Loucy (cell line): ENCODE measurements at regions not wholly inside any gene's neighbourhood (a gene's known extent, or its start where the extent isn't known, plus 50 kb on each side); places are given as distances from the start of the nearest gene placed in this dataset.

Source experiments
- EZH2phosphoT487 ChIP-seq: fragments of 200-600 bp; IDR thresholded peaks from 2 replicates; pipeline ENCODE4 v1.6.1; 2018; ENCODE audit warnings: antibody characterized with exemption, mild to moderate bottlenecking, moderate library complexity, borderline replicate concordance
- TF ChIP-seq, protein P1 (sequence below): fragments of 200-600 bp; sonication (generic); conservative IDR thresholded peaks from 2 replicates; pipeline ENCODE4 v1.5.1; 2014; ENCODE audit warnings: mild to moderate bottlenecking, antibody characterized with exemption, low read length

DNA sequence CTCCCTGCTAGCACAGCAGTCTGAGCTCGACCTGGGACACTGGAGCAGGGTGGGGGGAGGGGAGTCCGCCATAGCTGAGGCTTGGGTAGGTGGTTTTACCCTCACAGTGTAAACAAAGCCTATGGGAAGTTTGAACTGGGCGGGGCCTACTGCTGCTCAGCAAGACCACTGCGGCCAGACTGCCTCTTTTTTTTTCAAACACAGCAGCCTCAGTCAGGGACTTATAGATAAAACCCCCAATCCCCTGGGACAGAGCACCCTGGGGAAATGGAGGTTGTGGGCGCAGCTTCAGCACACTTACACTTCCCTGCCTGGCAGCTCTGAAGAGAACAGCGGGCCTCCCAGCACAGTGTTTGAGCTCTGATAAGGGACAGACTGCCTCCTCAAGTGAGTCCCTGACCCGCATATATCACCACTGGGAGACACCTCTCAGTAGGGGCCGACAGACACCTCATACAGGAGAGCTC is 151.1 kb upstream of the APC start:
- TF ChIP-seq, protein P1, sequence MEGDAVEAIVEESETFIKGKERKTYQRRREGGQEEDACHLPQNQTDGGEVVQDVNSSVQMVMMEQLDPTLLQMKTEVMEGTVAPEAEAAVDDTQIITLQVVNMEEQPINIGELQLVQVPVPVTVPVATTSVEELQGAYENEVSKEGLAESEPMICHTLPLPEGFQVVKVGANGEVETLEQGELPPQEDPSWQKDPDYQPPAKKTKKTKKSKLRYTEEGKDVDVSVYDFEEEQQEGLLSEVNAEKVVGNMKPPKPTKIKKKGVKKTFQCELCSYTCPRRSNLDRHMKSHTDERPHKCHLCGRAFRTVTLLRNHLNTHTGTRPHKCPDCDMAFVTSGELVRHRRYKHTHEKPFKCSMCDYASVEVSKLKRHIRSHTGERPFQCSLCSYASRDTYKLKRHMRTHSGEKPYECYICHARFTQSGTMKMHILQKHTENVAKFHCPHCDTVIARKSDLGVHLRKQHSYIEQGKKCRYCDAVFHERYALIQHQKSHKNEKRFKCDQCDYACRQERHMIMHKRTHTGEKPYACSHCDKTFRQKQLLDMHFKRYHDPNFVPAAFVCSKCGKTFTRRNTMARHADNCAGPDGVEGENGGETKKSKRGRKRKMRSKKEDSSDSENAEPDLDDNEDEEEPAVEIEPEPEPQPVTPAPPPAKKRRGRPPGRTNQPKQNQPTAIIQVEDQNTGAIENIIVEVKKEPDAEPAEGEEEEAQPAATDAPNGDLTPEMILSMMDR, result no peak
- TF ChIP-seq EZH2phosphoT487, result no peak
